B cell (primary cell): ENCODE measurements at regions not wholly inside any gene's neighbourhood (a gene's known extent, or its start where the extent isn't known, plus 50 kb on each side); places are given as distances from the start of the nearest gene placed in this dataset.

ENCODE experiments used
- CTCF ChIP-seq: fragments of 200-600 bp; IDR thresholded peaks from one replicate; pipeline ENCODE4 v1.8.0; 2022; ENCODE audit warnings: antibody characterized with exemption, mild to moderate bottlenecking
- EZH2 ChIP-seq: IDR thresholded peaks from 2 replicates; pipeline ENCODE4 v1.6.1; 2012; ENCODE audit warnings: borderline replicate concordance, low read depth, mild to moderate bottlenecking, moderate library complexity, low read length; ENCODE audit not compliant: insufficient read depth, poor library complexity, severe bottlenecking

- TF ChIP-seq CTCF, result no peak
- TF ChIP-seq EZH2, result no peak
These were observed 50.2 kb upstream of the VTCN1 start for GRCh38 chr1:117260761-117261423.
